ENCODE measurements at regions not wholly inside any gene's neighbourhood (a gene's known extent, or its start where the extent isn't known, plus 50 kb on each side); places are given as distances from the start of the nearest gene placed in this dataset.

DNA sequence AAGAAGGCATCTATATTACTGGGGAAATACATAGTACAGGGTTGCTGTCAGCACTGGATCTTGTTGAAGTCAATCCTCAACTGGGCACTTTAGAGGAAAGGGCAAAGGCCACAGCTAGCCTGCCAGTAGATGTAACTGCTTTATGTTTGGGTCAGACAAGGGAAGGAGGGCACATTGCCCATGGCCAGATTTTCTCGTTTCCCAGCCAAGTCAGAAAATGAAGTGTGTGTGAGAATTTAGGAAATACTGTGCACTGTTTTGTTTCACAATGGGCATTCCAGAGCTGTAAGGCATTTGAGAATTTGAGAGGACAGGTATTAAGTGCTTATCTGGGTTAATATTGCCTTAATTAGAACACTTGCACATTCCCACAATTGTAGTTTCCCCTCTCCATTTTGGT lies 183.9 kb upstream of the MCHR2 start:
- 94% methylated on average over 1 of the region's 1 CpG for WGBS
- peaks cover 13% of the 10 kb centered on the region for H3K4me1 ChIP-seq (ENCODE audit: insufficient read depth, low read length)
- no peak overlapping the region for H3K9ac ChIP-seq (ENCODE audit: low read depth, low read length)
- no peaks in the 10 kb centered on the region for H3K27me3 ChIP-seq (ENCODE audit: insufficient read depth, low read length)
- no peak overlapping the region for H3K4me3 ChIP-seq (ENCODE audit: low read length)
- no peaks in the 10 kb centered on the region for H3K9me3 ChIP-seq (ENCODE audit: insufficient read depth, low read depth, low read length)
- no peaks in the 10 kb centered on the region for H3K36me3 ChIP-seq (ENCODE audit: insufficient read depth, low read length)
- no peak overlapping the region for H3K27ac ChIP-seq (ENCODE audit: low read depth, low read length)

DNA sequence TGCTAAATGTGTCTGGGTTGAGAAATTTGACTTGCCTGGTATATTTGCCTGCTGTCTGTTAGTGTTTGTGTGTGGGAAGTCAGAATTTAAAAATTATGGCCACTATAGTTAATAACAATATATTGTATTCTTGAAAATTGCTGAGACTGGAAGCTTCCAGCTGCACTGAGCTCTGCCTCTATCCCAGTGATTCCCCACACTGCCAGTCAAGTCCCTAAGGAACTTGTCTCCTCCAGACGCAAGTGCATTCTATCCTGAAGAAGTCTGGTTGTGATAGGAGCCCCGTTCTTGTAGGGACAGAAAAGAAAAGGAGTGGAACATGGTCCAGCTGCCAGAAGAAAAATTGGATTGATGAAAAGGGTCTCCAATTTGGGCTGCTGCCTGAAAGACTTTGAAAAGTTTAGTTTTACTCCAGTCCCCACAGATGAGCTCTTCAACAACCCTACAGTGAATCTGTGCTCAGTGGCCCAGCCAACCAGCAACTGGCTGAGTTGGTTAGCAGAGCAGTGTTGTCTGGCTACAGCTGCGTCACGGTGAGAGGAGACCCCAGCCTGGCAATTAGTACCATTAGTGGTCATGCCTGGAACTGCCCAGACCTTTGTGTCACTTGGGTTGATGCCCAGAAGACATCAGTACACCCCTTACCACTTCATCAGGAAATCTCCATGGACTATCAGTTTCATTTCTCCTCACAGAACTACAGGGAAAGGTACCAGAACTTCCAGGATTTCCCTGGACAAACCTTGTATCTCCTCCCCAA lies 183.1 kb upstream of the MCHR2 start:
- 87% methylated on average over 4 of the region's 4 CpGs for WGBS
- Histone ChIP-seq H3K27ac (ENCODE audit: low read depth, low read length) (no peak overlapping the region), H3K36me3 (ENCODE audit: insufficient read depth, low read length) (no peaks in the 10 kb centered on the region), H3K9ac (ENCODE audit: low read depth, low read length) (no peak overlapping the region), H3K4me1 (ENCODE audit: insufficient read depth, low read length) (peaks cover 21% of the 10 kb centered on the region), H3K9me3 (ENCODE audit: insufficient read depth, low read depth, low read length) (no peaks in the 10 kb centered on the region), H3K4me3 (ENCODE audit: low read length) (no peak overlapping the region), H3K27me3 (ENCODE audit: insufficient read depth, low read length) (no peaks in the 10 kb centered on the region)

- WGBS, result 56% methylated on average over 5 of the region's 6 CpGs
- H3K4me1 ChIP-seq (ENCODE audit: insufficient read depth, low read length), result peaks cover 28% of the 10 kb centered on the region
- H3K9me3 ChIP-seq (ENCODE audit: insufficient read depth, low read depth, low read length), result no peaks in the 10 kb centered on the region
- no peak overlapping the region for H3K4me3 ChIP-seq (ENCODE audit: low read length)
- H3K36me3 ChIP-seq (ENCODE audit: insufficient read depth, low read length), result no peaks in the 10 kb centered on the region
- no peak overlapping the region for H3K9ac ChIP-seq (ENCODE audit: low read depth, low read length)
- no peaks in the 10 kb centered on the region for H3K27me3 ChIP-seq (ENCODE audit: insufficient read depth, low read length)
- no peak overlapping the region for H3K27ac ChIP-seq (ENCODE audit: low read depth, low read length)
Observed at GRCh38 chr6:100176311-100176950, 182.4 kb upstream of the MCHR2 start.

- Histone ChIP-seq H3K27me3 (ENCODE audit: insufficient read depth, low read length) (no peaks in the 10 kb centered on the region), H3K4me1 (ENCODE audit: insufficient read depth, low read length) (peaks cover 28% of the 10 kb centered on the region), H3K27ac (ENCODE audit: low read depth, low read length) (no peak overlapping the region), H3K4me3 (ENCODE audit: low read length) (no peak overlapping the region), H3K36me3 (ENCODE audit: insufficient read depth, low read length) (no peaks in the 10 kb centered on the region), H3K9me3 (ENCODE audit: insufficient read depth, low read depth, low read length) (no peaks in the 10 kb centered on the region), H3K9ac (ENCODE audit: low read depth, low read length) (no peak overlapping the region)
- 86% methylated on average over 1 of the region's 1 CpG for WGBS
Observed at GRCh38 chr6:100175814-100176310, 181.8 kb upstream of the MCHR2 start.

GRCh38 chr6:100173211-100173610 lies 179.2 kb upstream of the MCHR2 start:
- Histone ChIP-seq H3K9me3 (ENCODE audit: insufficient read depth, low read depth, low read length) (no peaks in the 10 kb centered on the region), H3K27ac (ENCODE audit: low read depth, low read length) (no peak overlapping the region), H3K4me3 (ENCODE audit: low read length) (no peak overlapping the region), H3K4me1 (ENCODE audit: insufficient read depth, low read length) (peaks cover 40% of the 10 kb centered on the region), H3K27me3 (ENCODE audit: insufficient read depth, low read length) (no peaks in the 10 kb centered on the region), H3K36me3 (ENCODE audit: insufficient read depth, low read length) (no peaks in the 10 kb centered on the region), H3K9ac (ENCODE audit: low read depth, low read length) (no peak overlapping the region)
- WGBS, result 100% methylated on average over 1 of the region's 1 CpG

DNA sequence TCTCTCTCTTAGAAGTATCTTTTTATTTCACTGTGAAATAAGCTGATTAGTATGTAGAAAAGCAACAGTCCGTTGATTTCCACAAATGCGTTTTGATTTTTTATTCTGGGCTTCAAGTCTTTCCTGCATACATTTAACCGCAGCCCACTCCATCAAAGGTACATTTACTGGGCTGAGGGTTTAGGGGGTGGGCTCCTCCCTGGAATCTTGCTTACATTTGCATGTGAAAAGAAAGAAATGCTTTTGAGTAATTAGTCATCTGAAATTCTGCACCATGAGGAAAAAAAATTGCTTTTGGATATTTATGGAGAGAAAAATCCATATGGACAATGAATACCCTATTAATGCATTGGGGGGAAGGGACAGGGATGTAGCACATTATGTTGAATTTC lies 178.3 kb upstream of the MCHR2 start:
- Histone ChIP-seq H3K27me3 (ENCODE audit: insufficient read depth, low read length) (no peaks in the 10 kb centered on the region), H3K4me1 (ENCODE audit: insufficient read depth, low read length) (peaks cover 49% of the 10 kb centered on the region), H3K9me3 (ENCODE audit: insufficient read depth, low read depth, low read length) (no peaks in the 10 kb centered on the region), H3K27ac (ENCODE audit: low read depth, low read length) (peak overlapping the region; percentile 24; the same call in 1 of the 2 replicates), H3K36me3 (ENCODE audit: insufficient read depth, low read length) (no peaks in the 10 kb centered on the region), H3K4me3 (ENCODE audit: low read length) (no peak overlapping the region), H3K9ac (ENCODE audit: low read depth, low read length) (no peak overlapping the region)
- WGBS, result 44% methylated on average over 3 of the region's 3 CpGs

DNA sequence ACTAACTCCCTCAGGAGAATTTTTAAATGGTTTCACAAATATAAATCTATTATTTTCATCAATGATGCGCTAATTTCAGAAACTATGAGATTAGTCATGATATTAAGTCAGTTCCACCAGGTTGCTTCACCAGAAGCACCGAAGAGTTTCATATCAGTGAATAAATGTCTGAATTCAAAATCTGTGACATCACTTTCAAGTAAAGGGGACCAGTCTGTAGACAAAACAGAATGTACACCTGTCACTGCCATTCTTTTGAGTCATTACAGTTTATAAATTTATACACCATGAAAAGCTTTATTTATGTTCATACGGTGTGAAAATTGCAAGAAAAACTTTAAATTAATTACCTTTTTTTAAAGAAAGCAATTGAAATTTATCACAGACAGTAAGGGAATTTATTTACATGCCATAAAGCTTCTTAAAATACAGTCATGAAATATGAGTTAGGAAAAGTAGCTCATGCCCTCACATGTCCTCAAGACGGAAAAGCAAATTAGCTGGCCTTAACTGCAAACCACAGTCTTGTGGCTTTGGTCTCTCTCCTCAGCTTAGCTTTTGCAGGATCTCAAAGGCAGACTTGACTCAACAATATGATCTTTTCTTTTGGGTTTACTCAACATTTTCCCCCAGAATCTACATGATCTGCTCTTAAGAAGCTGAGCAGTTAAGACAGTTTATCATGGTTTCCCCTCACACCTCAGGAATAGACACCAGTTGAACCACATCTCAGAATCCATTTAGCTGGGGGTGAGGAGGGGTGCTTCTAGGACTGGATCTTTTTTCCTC lies 177.7 kb upstream of the MCHR2 start:
- Histone ChIP-seq H3K9me3 (ENCODE audit: insufficient read depth, low read depth, low read length) (no peaks in the 10 kb centered on the region), H3K4me1 (ENCODE audit: insufficient read depth, low read length) (peaks cover 52% of the 10 kb centered on the region), H3K9ac (ENCODE audit: low read depth, low read length) (no peak overlapping the region), H3K27me3 (ENCODE audit: insufficient read depth, low read length) (no peaks in the 10 kb centered on the region), H3K36me3 (ENCODE audit: insufficient read depth, low read length) (no peaks in the 10 kb centered on the region), H3K27ac (ENCODE audit: low read depth, low read length) (peak overlapping the region; percentile 24; the same call in 1 of the 2 replicates), H3K4me3 (ENCODE audit: low read length) (no peak overlapping the region)
- 86% methylated on average over 3 of the region's 4 CpGs for whole genome bisulfite sequencing

DNA sequence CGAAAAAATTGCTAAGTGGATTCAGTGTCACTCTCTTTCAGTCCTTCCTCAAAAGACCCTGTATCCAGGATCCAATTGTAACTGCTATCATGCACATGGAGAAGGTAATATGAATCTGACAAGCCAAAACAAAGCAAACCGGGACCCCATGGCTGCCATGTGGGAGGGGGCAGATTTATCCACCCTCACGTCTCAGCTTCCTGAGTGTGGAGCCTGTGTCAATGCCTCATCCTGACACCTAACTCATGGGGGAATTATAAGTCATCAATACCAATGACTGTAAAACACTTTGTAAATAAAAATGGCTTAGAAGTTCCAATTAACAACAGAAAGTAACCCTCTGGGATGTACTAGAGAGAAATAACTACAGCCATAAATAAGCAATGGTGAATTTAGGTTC lies 174.1 kb upstream of the MCHR2 start:
- Histone ChIP-seq H3K27ac (ENCODE audit: low read depth, low read length) (peak overlapping the region; percentile 72; the same call in 1 of the 2 replicates), H3K27me3 (ENCODE audit: insufficient read depth, low read length) (no peaks in the 10 kb centered on the region), H3K4me1 (ENCODE audit: insufficient read depth, low read length) (peaks cover 61% of the 10 kb centered on the region), H3K4me3 (ENCODE audit: low read length) (0 out of 2 replicates have a peak overlapping the region, but pooled peaks have one; percentile 13), H3K36me3 (ENCODE audit: insufficient read depth, low read length) (no peaks in the 10 kb centered on the region), H3K9ac (ENCODE audit: low read depth, low read length) (no peak overlapping the region), H3K9me3 (ENCODE audit: insufficient read depth, low read depth, low read length) (no peaks in the 10 kb centered on the region)
- WGBS, result 14% methylated on average over 3 of the region's 3 CpGs

- Histone ChIP-seq H3K27me3 (ENCODE audit: insufficient read depth, low read length) (no peaks in the 10 kb centered on the region), H3K36me3 (ENCODE audit: insufficient read depth, low read length) (no peaks in the 10 kb centered on the region), H3K27ac (ENCODE audit: low read depth, low read length) (peak overlapping the region; percentile 72; the same call in 1 of the 2 replicates), H3K4me1 (ENCODE audit: insufficient read depth, low read length) (peaks cover 62% of the 10 kb centered on the region), H3K9me3 (ENCODE audit: insufficient read depth, low read depth, low read length) (no peaks in the 10 kb centered on the region), H3K9ac (ENCODE audit: low read depth, low read length) (no peak overlapping the region), H3K4me3 (ENCODE audit: low read length) (0 out of 2 replicates have a peak overlapping the region, but pooled peaks have one; percentile 13)
- under 1% methylated on average over 4 of the region's 4 CpGs for WGBS
Observed at GRCh38 chr6:100167585-100167984, 173.6 kb upstream of the MCHR2 start.

- H3K4me3 ChIP-seq (ENCODE audit: low read length), result no peak overlapping the region
- no peaks in the 10 kb centered on the region for H3K27me3 ChIP-seq (ENCODE audit: insufficient read depth, low read length)
- H3K4me1 ChIP-seq (ENCODE audit: insufficient read depth, low read length), result peaks cover 62% of the 10 kb centered on the region
- no peak overlapping the region for H3K9ac ChIP-seq (ENCODE audit: low read depth, low read length)
- H3K9me3 ChIP-seq (ENCODE audit: insufficient read depth, low read depth, low read length), result no peaks in the 10 kb centered on the region
- WGBS, result 0% methylated on average over 1 of the region's 2 CpGs
- H3K36me3 ChIP-seq (ENCODE audit: insufficient read depth, low read length), result no peaks in the 10 kb centered on the region
- H3K27ac ChIP-seq (ENCODE audit: low read depth, low read length), result peak overlapping the region; percentile 56; the same call in 1 of the 2 replicates
Observed at GRCh38 chr6:100166956-100167355, 172.9 kb upstream of the MCHR2 start.

GRCh38 chr6:100165442-100165841 lies 171.4 kb upstream of the MCHR2 start:
- no peak overlapping the region for H3K9ac ChIP-seq (ENCODE audit: low read depth, low read length)
- H3K4me1 ChIP-seq (ENCODE audit: insufficient read depth, low read length), result peaks cover 68% of the 10 kb centered on the region
- H3K9me3 ChIP-seq (ENCODE audit: insufficient read depth, low read depth, low read length), result no peaks in the 10 kb centered on the region
- no peaks in the 10 kb centered on the region for H3K36me3 ChIP-seq (ENCODE audit: insufficient read depth, low read length)
- no peak overlapping the region for H3K27ac ChIP-seq (ENCODE audit: low read depth, low read length)
- H3K27me3 ChIP-seq (ENCODE audit: insufficient read depth, low read length), result no peaks in the 10 kb centered on the region
- H3K4me3 ChIP-seq (ENCODE audit: low read length), result no peak overlapping the region
